OCI-LY1 (cell line): ENCODE measurements at regions not wholly inside any gene's neighbourhood (a gene's known extent, or its start where the extent isn't known, plus 50 kb on each side); places are given as distances from the start of the nearest gene placed in this dataset.

Source experiments
- H2AFZ ChIP-seq: fragments of 200-600 bp; sonication (generic), shearing (Covaris generic); 2 replicates; pipeline ENCODE4 v1.6.0; 2014; ENCODE audit warnings: antibody characterized with exemption, mild to moderate bottlenecking, low read length
- H3F3A ChIP-seq: fragments of 200-600 bp; sonication (generic), shearing (Covaris generic); 2 replicates; pipeline ENCODE4 v1.6.0; 2014; ENCODE audit warnings: mild to moderate bottlenecking, antibody characterized with exemption, low read length, moderate library complexity; ENCODE audit not compliant: insufficient read depth
- H3K27ac ChIP-seq: fragments of 200-600 bp; sonication (generic); 2 replicates; pipeline ENCODE4 v1.5.1; 2014; ENCODE audit warnings: low read length, mixed run types, mild to moderate bottlenecking, low read depth; ENCODE audit not compliant: poor library complexity, severe bottlenecking
- H3K27me3 ChIP-seq: fragments of 200-600 bp; sonication (generic); 2 replicates; pipeline ENCODE4 v1.6.0; 2014; ENCODE audit warnings: antibody characterized with exemption, mild to moderate bottlenecking, low read length, moderate library complexity; ENCODE audit not compliant: insufficient read depth
- H3K36me3 ChIP-seq: fragments of 200-600 bp; sonication (generic); 2 replicates; pipeline ENCODE4 v1.6.1; 2014; ENCODE audit warnings: mild to moderate bottlenecking, antibody characterized with exemption, low read length, moderate library complexity, mixed read lengths; ENCODE audit not compliant: insufficient read depth
- H3K4me1 ChIP-seq: fragments of 200-600 bp; sonication (generic); 2 replicates; pipeline ENCODE4 v1.5.1; 2014; ENCODE audit warnings: mild to moderate bottlenecking, low read length, moderate library complexity; ENCODE audit not compliant: insufficient read depth, severe bottlenecking
- H3K4me2 ChIP-seq: fragments of 200-600 bp; sonication (generic), shearing (Covaris generic); 2 replicates; pipeline ENCODE4 v1.6.1; 2014; ENCODE audit warnings: low read length
- H3K4me3 ChIP-seq: fragments of 200-600 bp; sonication (generic); 2 replicates; pipeline ENCODE4 v1.5.1; 2014; ENCODE audit warnings: low read length, low read depth, mild to moderate bottlenecking, mixed read lengths; ENCODE audit not compliant: poor library complexity, severe bottlenecking
- H3K79me2 ChIP-seq: fragments of 200-600 bp; shearing (Covaris generic); 2 replicates; pipeline ENCODE4 v1.6.1; 2016; ENCODE audit warnings: mixed run types, low read length, mixed read lengths; ENCODE audit not compliant: insufficient read depth
- H3K9ac ChIP-seq: fragments of 200-600 bp; sonication (generic), shearing (Covaris generic); 2 replicates; pipeline ENCODE4 v1.6.1; 2014; ENCODE audit warnings: mild to moderate bottlenecking, low read length, mixed read lengths
- H3K9me2 ChIP-seq: fragments of 200-600 bp; sonication (generic), shearing (Covaris generic); 2 replicates; pipeline ENCODE4 v1.6.1; 2014; ENCODE audit warnings: low read depth, mild to moderate bottlenecking, low read length, mixed read lengths
- H3K9me3 ChIP-seq: fragments of 200-600 bp; shearing (Covaris generic); 2 replicates; pipeline ENCODE4 v1.6.1; 2014; ENCODE audit warnings: low read length, mixed read lengths
- H4K20me1 ChIP-seq: fragments of 200-600 bp; sonication (generic), shearing (Covaris generic); 2 replicates; pipeline ENCODE4 v1.6.0; 2016; ENCODE audit warnings: mild to moderate bottlenecking, low read length; ENCODE audit not compliant: insufficient read depth
- EZH2 ChIP-seq: fragments of 200-600 bp; sonication (generic), shearing (Covaris generic); IDR thresholded peaks from 2 replicates; pipeline ENCODE4 v1.8.0; 2017; ENCODE audit warnings: borderline replicate concordance, mixed run types, mild to moderate bottlenecking, antibody characterized with exemption, low read length, moderate library complexity, mixed read lengths
- TF ChIP-seq, protein P1 (sequence below): fragments of 200-600 bp; sonication (generic), shearing (Covaris generic); IDR thresholded peaks from 2 replicates; pipeline ENCODE4 v1.5.1; 2017; ENCODE audit warnings: mild to moderate bottlenecking, antibody characterized with exemption, low read length, moderate library complexity, mixed read lengths

DNA sequence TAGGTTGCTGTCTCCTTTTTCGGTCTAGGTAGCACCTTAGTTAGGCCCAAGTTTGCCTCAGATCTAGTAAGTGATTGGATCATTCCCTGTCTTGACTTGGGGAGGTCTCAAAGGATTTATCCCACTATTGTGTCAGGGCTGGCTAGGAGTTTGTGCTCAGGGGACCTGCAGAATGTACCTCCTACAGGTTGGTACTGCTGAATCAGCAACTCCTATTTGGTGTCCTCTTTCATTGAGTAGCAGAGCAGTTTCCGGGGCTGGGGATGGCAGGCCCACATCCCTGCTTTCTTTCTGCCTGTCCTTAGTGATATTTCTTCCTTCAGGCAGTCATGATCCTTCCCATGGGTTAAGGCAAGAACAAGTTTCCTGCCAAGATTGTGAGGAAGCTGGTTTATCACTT is 192.9 kb upstream of the CCNH start:
- Histone ChIP-seq H3K27ac (no peak overlapping the region), H2AFZ (no peak overlapping the region), H3K4me2 (no peak overlapping the region), H3K9me2 (no peaks in the 10 kb centered on the region), H3K9me3 (no peaks in the 10 kb centered on the region), H3F3A (no peaks in the 10 kb centered on the region), H3K79me2 (no peaks in the 10 kb centered on the region), H3K9ac (no peak overlapping the region), H3K27me3 (no peaks in the 10 kb centered on the region), H3K4me1 (no peaks in the 10 kb centered on the region), H3K4me3 (no peak overlapping the region), H3K36me3 (no peaks in the 10 kb centered on the region), H4K20me1 (no peaks in the 10 kb centered on the region)
- no peak for TF ChIP-seq EZH2
- TF ChIP-seq, protein P1, sequence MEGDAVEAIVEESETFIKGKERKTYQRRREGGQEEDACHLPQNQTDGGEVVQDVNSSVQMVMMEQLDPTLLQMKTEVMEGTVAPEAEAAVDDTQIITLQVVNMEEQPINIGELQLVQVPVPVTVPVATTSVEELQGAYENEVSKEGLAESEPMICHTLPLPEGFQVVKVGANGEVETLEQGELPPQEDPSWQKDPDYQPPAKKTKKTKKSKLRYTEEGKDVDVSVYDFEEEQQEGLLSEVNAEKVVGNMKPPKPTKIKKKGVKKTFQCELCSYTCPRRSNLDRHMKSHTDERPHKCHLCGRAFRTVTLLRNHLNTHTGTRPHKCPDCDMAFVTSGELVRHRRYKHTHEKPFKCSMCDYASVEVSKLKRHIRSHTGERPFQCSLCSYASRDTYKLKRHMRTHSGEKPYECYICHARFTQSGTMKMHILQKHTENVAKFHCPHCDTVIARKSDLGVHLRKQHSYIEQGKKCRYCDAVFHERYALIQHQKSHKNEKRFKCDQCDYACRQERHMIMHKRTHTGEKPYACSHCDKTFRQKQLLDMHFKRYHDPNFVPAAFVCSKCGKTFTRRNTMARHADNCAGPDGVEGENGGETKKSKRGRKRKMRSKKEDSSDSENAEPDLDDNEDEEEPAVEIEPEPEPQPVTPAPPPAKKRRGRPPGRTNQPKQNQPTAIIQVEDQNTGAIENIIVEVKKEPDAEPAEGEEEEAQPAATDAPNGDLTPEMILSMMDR, result no peak

DNA sequence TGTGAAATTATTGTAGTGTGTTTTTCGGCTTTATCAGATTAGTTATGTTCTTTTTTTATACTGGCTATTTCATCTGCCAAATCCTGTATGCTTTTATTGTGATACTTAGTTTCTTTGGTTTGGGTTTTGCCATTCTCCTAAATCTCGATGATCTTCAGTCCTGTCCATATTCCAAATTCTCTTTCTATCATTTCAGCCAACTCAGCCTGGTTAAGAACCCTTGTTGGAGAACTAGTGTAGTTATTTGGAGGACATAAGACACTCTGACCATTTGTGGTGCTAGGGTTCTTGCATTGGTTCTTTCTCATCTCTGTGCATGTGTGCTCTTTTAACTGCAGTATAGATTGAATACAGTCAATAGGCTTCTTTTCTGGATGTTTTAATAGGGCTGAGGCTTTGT is 187.0 kb upstream of the CCNH start:
- H3F3A ChIP-seq, result no peaks in the 10 kb centered on the region
- no peak overlapping the region for H3K27ac ChIP-seq
- H3K9me2 ChIP-seq, result no peaks in the 10 kb centered on the region
- H3K4me1 ChIP-seq, result no peaks in the 10 kb centered on the region
- no peak for TF ChIP-seq EZH2
- TF ChIP-seq, protein P1, result no peak
- no peak overlapping the region for H3K4me2 ChIP-seq
- no peaks in the 10 kb centered on the region for H3K36me3 ChIP-seq
- H2AFZ ChIP-seq, result no peak overlapping the region
- H4K20me1 ChIP-seq, result no peaks in the 10 kb centered on the region
- no peaks in the 10 kb centered on the region for H3K9me3 ChIP-seq
- no peak overlapping the region for H3K4me3 ChIP-seq
- H3K27me3 ChIP-seq, result no peaks in the 10 kb centered on the region
- H3K79me2 ChIP-seq, result no peaks in the 10 kb centered on the region
- no peak overlapping the region for H3K9ac ChIP-seq

DNA sequence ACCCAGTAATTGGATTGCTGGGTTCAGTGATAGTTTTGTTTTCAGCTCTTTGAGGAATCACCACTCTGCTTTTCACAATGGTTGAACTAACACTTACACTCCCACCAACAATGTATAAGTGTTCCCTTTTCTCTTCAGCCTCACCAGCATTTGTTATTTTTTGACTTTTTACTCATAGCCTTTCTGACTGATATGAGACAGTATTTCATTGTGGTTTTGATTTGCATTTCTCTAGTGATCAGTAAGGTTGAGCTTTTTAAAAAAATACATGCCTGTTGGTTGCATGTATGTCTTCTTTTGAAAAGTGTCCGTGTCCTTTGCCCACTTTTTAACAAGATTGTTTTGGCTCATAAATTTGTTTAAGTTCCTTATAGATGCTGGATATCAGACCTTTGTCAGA is 185.7 kb upstream of the CCNH start:
- no peak overlapping the region for H3K4me3 ChIP-seq
- no peak overlapping the region for H2AFZ ChIP-seq
- no peak overlapping the region for H3K4me2 ChIP-seq
- H3K79me2 ChIP-seq, result no peaks in the 10 kb centered on the region
- no peak overlapping the region for H3K27ac ChIP-seq
- no peaks in the 10 kb centered on the region for H4K20me1 ChIP-seq
- no peaks in the 10 kb centered on the region for H3K9me3 ChIP-seq
- TF ChIP-seq, protein P1, result no peak
- no peak for TF ChIP-seq EZH2
- H3K9ac ChIP-seq, result no peak overlapping the region
- no peaks in the 10 kb centered on the region for H3K4me1 ChIP-seq
- H3K36me3 ChIP-seq, result no peaks in the 10 kb centered on the region
- H3K27me3 ChIP-seq, result no peaks in the 10 kb centered on the region
- H3K9me2 ChIP-seq, result no peaks in the 10 kb centered on the region
- no peaks in the 10 kb centered on the region for H3F3A ChIP-seq
